Fibroblast of mammary gland (primary cell): ENCODE measurements at regions not wholly inside any gene's neighbourhood (a gene's known extent, or its start where the extent isn't known, plus 50 kb on each side); places are given as distances from the start of the nearest gene placed in this dataset.
"Not testable (repeated sequence)": the region's sequence is repeated elsewhere in the genome, so short reads cannot be mapped to it uniquely, and the experiment has no call there.

Experiments
- DNase-seq: peaks from one replicate; pipeline ENCODE4 v3.0.0-alpha.2; 2010; ENCODE audit warnings: low read depth
- H3K4me3 ChIP-seq: 2 replicates; pipeline ENCODE4 v1.5.1; 2011; ENCODE audit warnings: low read depth, mild to moderate bottlenecking, low read length, moderate library complexity; ENCODE audit not compliant: control insufficient read depth
- CTCF ChIP-seq: conservative IDR thresholded peaks from 2 replicates; pipeline ENCODE4 v1.5.1; 2011; ENCODE audit warnings: low read depth, low read length, inconsistent platforms; ENCODE audit not compliant: control insufficient read depth, insufficient read depth

- TF ChIP-seq CTCF, result no peak
- no peak overlapping the region for H3K4me3 ChIP-seq
- no peak for DNase-seq
Measured at GRCh38 chr6:50555982-50556381, 157.3 kb upstream of the TFAP2D start.

- no peak overlapping the region for H3K4me3 ChIP-seq
- no peak for TF ChIP-seq CTCF
- DNase-seq, result no peak
Measured at GRCh38 chr6:50565004-50565403, 148.3 kb upstream of the TFAP2D start.

- H3K4me3 ChIP-seq, DNase-seq: not testable (repeated sequence)
Measured at GRCh38 chr6:50571230-50571629, 142.1 kb upstream of the TFAP2D start.

GRCh38 chr6:50585441-50586330 is 127.6 kb upstream of the TFAP2D start:
- DNase-seq, result no peak
- no peak for TF ChIP-seq CTCF
- no peak overlapping the region for H3K4me3 ChIP-seq

- DNase-seq, result no peak
- no peak overlapping the region for H3K4me3 ChIP-seq
- no peak for TF ChIP-seq CTCF
Measured at GRCh38 chr6:50586331-50586675, 127.0 kb upstream of the TFAP2D start.

GRCh38 chr6:50589751-50590470 is 123.4 kb upstream of the TFAP2D start:
- H3K4me3 ChIP-seq, result no peak overlapping the region
- DNase-seq, result no peak
- TF ChIP-seq CTCF, result no peak

GRCh38 chr6:50591135-50591534 is 122.2 kb upstream of the TFAP2D start:
- no peak overlapping the region for H3K4me3 ChIP-seq
- no peak for DNase-seq
- no peak for TF ChIP-seq CTCF
